Naive thymus-derived CD8-positive, alpha-beta T cell (primary cell): ENCODE measurements at regions not wholly inside any gene's neighbourhood (a gene's known extent, or its start where the extent isn't known, plus 50 kb on each side); places are given as distances from the start of the nearest gene placed in this dataset.
A peak's percentile ranks its signal among the peaks of the same experiment; 100 is the strongest.

Source experiments
- ATAC-seq, 2 donors: fragments of 150-1000 bp; cut with Tn5 transposase in 1 of 2; sonication (Bioruptor Pico), chemical (Tn5 transposase) in 1 of 2; 1 replicate in 1 of 2; 2 replicates in 1 of 2; pipeline ENCODE4 v1.10.0; 2021; ENCODE audit warnings: mild to moderate bottlenecking in 2 of 2, moderate library complexity in 2 of 2
- POLR2A ChIA-PET: fragments of 350-600 bp; sonication (Branson Sonifier 250); formaldehyde crosslinking; loops from one replicate; lab custom pipeline; 2021; ENCODE audit warnings: antibody characterized with exemption; lab: Charles Lee
- DNase-seq, 10 donors: peaks; one replicate each; pipeline versions ENCODE4 v3.0.0 to v3.0.0-alpha.2; 2020 to 2022
- H3K27ac Mint-ChIP-seq, 10 donors: one replicate each; pipeline ENCODE4 v1.8.0; 2020 to 2022; ENCODE audit warnings: mild to moderate bottlenecking in 10 of 10, mixed read lengths in 10 of 10, moderate library complexity in 4 of 10, inconsistent platforms in 1 of 10
- H3K27me3 Mint-ChIP-seq, 5 donors: one replicate each; pipeline ENCODE4 v1.8.0; 2021 to 2022; ENCODE audit warnings: mixed read lengths in 5 of 5
- H3K36me3 Mint-ChIP-seq, 3 donors: one replicate each; pipeline ENCODE4 v1.8.0; 2020 to 2022; ENCODE audit warnings: mixed read lengths in 3 of 3, mild to moderate bottlenecking in 2 of 3, inconsistent platforms in 1 of 3
- H3K4me1 Mint-ChIP-seq, 4 donors: one replicate each; pipeline ENCODE4 v1.8.0; 2021 to 2022; ENCODE audit warnings: mixed read lengths in 4 of 4
- H3K4me3 Mint-ChIP-seq, 10 donors: one replicate each; pipeline ENCODE4 v1.8.0; 2020 to 2022; ENCODE audit warnings: mild to moderate bottlenecking in 10 of 10, mixed read lengths in 10 of 10, moderate library complexity in 6 of 10, inconsistent platforms in 1 of 10
- H3K9me3 Mint-ChIP-seq, 9 donors: one replicate each; pipeline ENCODE4 v1.8.0; 2020 to 2022; ENCODE audit warnings: mixed read lengths in 9 of 9, mild to moderate bottlenecking in 3 of 9, inconsistent platforms in 1 of 9, moderate library complexity in 1 of 9

- H3K4me3 Mint-ChIP-seq = no peak overlapping the region
- ATAC-seq = no peak
- DNase-seq = no peak
- POLR2A ChIA-PET = no interaction called here
- H3K27me3 Mint-ChIP-seq = peaks cover 20 to 69% (median 39%) of the 10 kb centered on the region in 5 donors
- peaks cover 0 to 5% (median under 1%) of the 10 kb centered on the region in 4 donors for H3K4me1 Mint-ChIP-seq
- H3K27ac Mint-ChIP-seq = no peak overlapping the region
- no peaks in the 10 kb centered on the region for H3K9me3 Mint-ChIP-seq
- no peaks in the 10 kb centered on the region for H3K36me3 Mint-ChIP-seq
Measured at GRCh38 chr15:100758555-100758954, 121.1 kb upstream of the ALDH1A3 start.

GRCh38 chr15:100759106-100759505 is 120.5 kb upstream of the ALDH1A3 start:
- Mint-ChIP-seq H3K27me3 (peaks cover 20 to 63% (median 35%) of the 10 kb centered on the region in 5 donors), H3K4me3 (no peak overlapping the region), H3K9me3 (no peaks in the 10 kb centered on the region), H3K4me1 (peaks cover 0 to 5% (median under 1%) of the 10 kb centered on the region in 4 donors), H3K27ac (no peak overlapping the region), H3K36me3 (no peaks in the 10 kb centered on the region)
- DNase-seq (no peak), ATAC-seq (no peak)
- POLR2A ChIA-PET = no interaction called here

- Mint-ChIP-seq H3K4me3 (no peak overlapping the region), H3K27ac (no peak overlapping the region), H3K36me3 (no peaks in the 10 kb centered on the region), H3K27me3 (peaks cover 18 to 56% (median 34%) of the 10 kb centered on the region in 5 donors), H3K4me1 (peaks cover 0 to 5% (median under 1%) of the 10 kb centered on the region in 4 donors), H3K9me3 (no peaks in the 10 kb centered on the region)
- POLR2A ChIA-PET = no interaction called here
- DNase-seq = no peak
- ATAC-seq = no peak
Measured at GRCh38 chr15:100759698-100760356, 119.8 kb upstream of the ALDH1A3 start.

- H3K27me3 Mint-ChIP-seq = peaks cover 18 to 53% (median 32%) of the 10 kb centered on the region in 5 donors
- DNase-seq = no peak
- no peaks in the 10 kb centered on the region for H3K9me3 Mint-ChIP-seq
- ATAC-seq = no peak
- peaks cover 0 to 5% (median under 1%) of the 10 kb centered on the region in 4 donors for H3K4me1 Mint-ChIP-seq
- POLR2A ChIA-PET = no interaction called here
- H3K27ac Mint-ChIP-seq = no peak overlapping the region
- H3K4me3 Mint-ChIP-seq = no peak overlapping the region
- no peaks in the 10 kb centered on the region for H3K36me3 Mint-ChIP-seq
Measured at GRCh38 chr15:100760357-100760903, 119.2 kb upstream of the ALDH1A3 start.

- peaks cover 18 to 53% (median 29%) of the 10 kb centered on the region in 5 donors for H3K27me3 Mint-ChIP-seq
- DNase-seq = peak in 1 of 10 donors; percentile 41
Measured at GRCh38 chr15:100761290-100761935, 118.2 kb upstream of the ALDH1A3 start.

GRCh38 chr15:100762289-100762688 is 117.3 kb upstream of the ALDH1A3 start:
- H3K27ac Mint-ChIP-seq = peak overlapping the region in 1 of 10 donors; percentile 7
- H3K4me3 Mint-ChIP-seq = no peak overlapping the region
- peaks cover 1 to 10% (median 3%) of the 10 kb centered on the region in 4 donors for H3K4me1 Mint-ChIP-seq
- POLR2A ChIA-PET = no interaction called here
- DNase-seq (no peak), ATAC-seq (no peak)
- no peaks in the 10 kb centered on the region for H3K9me3 Mint-ChIP-seq
- peaks cover 16 to 46% (median 27%) of the 10 kb centered on the region in 5 donors for H3K27me3 Mint-ChIP-seq
- H3K36me3 Mint-ChIP-seq = no peaks in the 10 kb centered on the region

More at GRCh38 chr15:100761290-100761935, 118.2 kb upstream of the ALDH1A3 start:
- no peak for ATAC-seq
- Mint-ChIP-seq H3K4me3 (no peak overlapping the region), H3K4me1 (peaks cover 1 to 9% (median 3%) of the 10 kb centered on the region in 4 donors), H3K36me3 (no peaks in the 10 kb centered on the region), H3K9me3 (no peaks in the 10 kb centered on the region), H3K27ac (peak overlapping the region in 1 of 10 donors; percentile 7)
- POLR2A ChIA-PET = no interaction called here

DNA sequence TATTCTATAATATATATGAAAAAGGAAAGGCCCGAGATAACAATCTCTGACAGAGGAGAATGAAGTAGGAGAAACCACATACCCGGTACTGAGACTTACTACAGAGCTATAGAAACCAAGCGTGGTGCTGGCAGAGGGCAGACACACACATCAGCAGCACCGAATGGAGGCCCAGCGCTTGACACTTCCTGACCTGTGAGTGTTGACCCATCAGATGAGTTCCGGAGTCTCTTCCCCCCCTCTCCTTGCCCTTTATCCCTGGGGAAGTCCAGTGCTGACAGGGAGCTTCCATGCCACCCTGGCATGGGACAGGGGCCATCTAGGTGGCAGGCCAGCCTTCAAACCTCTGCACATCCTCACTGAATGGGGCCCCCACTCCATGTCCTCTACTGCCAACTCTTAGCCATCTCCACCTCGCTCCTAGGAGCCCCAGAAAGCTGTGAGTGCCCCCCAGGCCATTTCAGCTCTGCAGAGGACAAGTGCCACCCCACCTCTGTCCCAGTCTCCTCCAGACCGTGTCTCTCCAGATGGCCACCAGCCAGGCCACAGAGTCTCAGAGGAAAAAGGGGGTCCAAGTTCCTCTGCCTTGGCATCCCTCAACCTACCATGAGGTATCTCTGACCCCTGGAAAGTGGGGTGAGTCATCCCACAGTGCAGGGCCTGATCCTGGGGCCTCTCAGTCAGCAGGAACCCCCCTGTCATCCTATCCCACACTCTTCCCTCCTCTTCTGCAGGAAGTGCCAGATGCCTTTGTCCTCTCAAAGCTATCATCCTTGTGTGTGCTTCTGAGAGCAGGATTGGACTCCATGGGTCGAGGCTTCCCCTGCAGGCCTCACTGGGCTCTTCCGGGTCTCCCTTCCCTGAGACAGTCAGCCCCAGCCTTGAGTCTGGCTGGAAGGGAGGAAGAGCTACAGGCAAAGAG is 116.5 kb upstream of the ALDH1A3 start:
- H3K4me3 Mint-ChIP-seq = no peak overlapping the region
- H3K27me3 Mint-ChIP-seq = peaks cover 14 to 40% (median 24%) of the 10 kb centered on the region in 5 donors
- no peaks in the 10 kb centered on the region for H3K9me3 Mint-ChIP-seq
- H3K27ac Mint-ChIP-seq = no peak overlapping the region
- POLR2A ChIA-PET = no interaction called here
- DNase-seq = no peak
- H3K4me1 Mint-ChIP-seq = peaks cover 1 to 10% (median 3%) of the 10 kb centered on the region in 4 donors
- no peaks in the 10 kb centered on the region for H3K36me3 Mint-ChIP-seq
- no peak for ATAC-seq

GRCh38 chr15:100763835-100764750 is 115.5 kb upstream of the ALDH1A3 start:
- Mint-ChIP-seq H3K27ac (no peak overlapping the region), H3K27me3 (peaks cover 13 to 38% (median 24%) of the 10 kb centered on the region in 5 donors), H3K36me3 (no peaks in the 10 kb centered on the region), H3K9me3 (no peaks in the 10 kb centered on the region), H3K4me1 (peaks cover 1 to 10% (median 3%) of the 10 kb centered on the region in 4 donors), H3K4me3 (no peak overlapping the region)
- DNase-seq (no peak), ATAC-seq (no peak)
- POLR2A ChIA-PET = no interaction called here

DNA sequence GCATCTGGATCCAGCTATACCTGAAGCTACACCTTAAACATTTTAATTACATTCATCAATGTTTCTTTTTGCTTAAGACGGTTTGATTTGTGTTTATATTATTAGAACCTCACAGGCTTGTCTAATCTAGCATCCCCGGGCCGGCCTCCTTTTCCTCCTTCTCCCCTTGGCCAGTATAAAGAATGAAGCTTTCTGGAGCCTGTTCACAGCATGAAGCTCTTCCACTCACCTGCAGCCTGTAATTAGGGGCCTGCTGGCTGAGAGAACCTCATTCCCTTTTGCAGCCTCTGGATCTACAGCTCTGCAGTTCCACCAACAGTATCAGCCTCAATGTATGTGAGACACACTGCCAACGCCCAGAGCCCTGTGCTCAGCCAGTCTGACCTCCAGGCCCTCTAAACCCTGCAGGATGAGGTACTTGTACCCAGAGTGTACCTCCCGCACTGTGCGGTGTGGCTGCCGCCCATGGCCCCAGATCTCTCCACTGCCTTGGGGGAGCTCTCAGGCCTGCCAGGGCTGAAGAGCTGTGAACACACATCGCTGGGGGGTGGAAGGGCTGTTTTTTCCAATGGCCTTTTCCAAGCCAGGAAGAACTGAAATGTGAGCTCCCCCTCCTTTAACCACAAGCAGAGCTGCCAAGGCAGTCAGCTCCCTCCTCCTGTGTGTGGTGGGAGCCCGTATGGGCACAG is 114.7 kb upstream of the ALDH1A3 start:
- no peaks in the 10 kb centered on the region for H3K9me3 Mint-ChIP-seq
- H3K4me1 Mint-ChIP-seq = peaks cover under 1 to 6% (median 3%) of the 10 kb centered on the region in 4 donors
- DNase-seq (no peak), ATAC-seq (no peak)
- H3K27ac Mint-ChIP-seq = peak overlapping the region in 1 of 10 donors; percentile 15
- POLR2A ChIA-PET = no interaction called here
- peaks cover 7 to 33% (median 19%) of the 10 kb centered on the region in 5 donors for H3K27me3 Mint-ChIP-seq
- H3K36me3 Mint-ChIP-seq = no peaks in the 10 kb centered on the region
- no peak overlapping the region for H3K4me3 Mint-ChIP-seq

DNA sequence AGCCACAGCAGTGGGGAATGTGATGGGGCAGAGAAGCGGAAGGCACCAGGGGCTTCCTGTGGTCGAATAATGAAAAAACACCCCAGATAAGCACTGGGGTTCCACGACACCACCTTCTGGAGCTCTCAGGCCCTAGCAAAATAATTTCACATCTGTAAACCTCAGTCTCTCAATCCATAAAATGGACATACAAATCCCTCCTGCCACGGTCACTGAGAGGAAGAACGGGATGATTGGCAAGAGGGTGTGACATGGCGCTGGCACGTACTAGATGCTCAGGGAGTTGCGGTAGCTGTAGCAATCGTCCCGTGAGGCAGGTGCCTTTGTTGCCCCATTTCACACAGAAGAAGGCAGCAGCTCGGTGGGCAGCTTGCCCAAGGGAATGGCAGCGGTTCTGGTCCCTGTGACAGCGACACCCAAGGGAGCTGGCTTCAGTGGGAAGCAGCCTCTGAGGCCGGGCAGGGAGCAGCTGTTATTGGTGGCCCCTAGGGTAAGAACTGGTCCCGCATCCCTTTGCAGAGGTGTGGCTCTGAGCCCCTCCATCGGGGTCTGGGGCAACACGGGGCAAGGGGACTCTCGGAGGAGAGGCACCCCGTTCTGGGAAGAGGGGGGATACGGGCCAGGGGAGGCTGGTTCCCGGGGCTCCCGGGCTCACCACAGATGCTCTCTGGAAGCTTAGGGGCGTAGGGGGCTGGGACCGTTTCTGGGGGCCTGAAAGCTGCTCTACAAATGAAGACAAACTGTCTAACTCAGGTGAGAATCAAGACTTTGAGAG is 114.0 kb upstream of the ALDH1A3 start:
- POLR2A ChIA-PET = no interaction called here
- no peak for ATAC-seq
- Mint-ChIP-seq H3K27me3 (peaks cover 3 to 28% (median 16%) of the 10 kb centered on the region in 5 donors), H3K27ac (peak overlapping the region in 1 of 10 donors; percentile 15), H3K36me3 (no peaks in the 10 kb centered on the region), H3K4me1 (peaks cover 0 to 5% (median 3%) of the 10 kb centered on the region in 4 donors), H3K9me3 (no peaks in the 10 kb centered on the region), H3K4me3 (no peak overlapping the region)
- DNase-seq = no peak
